A549 (cell line): ENCODE measurements at regions not wholly inside any gene's neighbourhood (a gene's known extent, or its start where the extent isn't known, plus 50 kb on each side); places are given as distances from the start of the nearest gene placed in this dataset.
"Not testable (repeated sequence)": the region's sequence is repeated elsewhere in the genome, so short reads cannot be mapped to it uniquely, and the experiment has no call there.

ENCODE experiments used
- ATAC-seq, 2 experiments: fragments of 200-7000 bp in 1 of 2; fragments of >200 bp in 1 of 2; cut with Nextera tagmentation in 1 of 2; cut with Tn5 transposase in 1 of 2; 3 replicates each; pipeline versions ENCODE4 v1.8.0 to v1.9.1; 2018 to 2020; ENCODE audit warnings: mild to moderate bottlenecking in 1 of 2, moderate library complexity in 1 of 2
- CTCF ChIA-PET: fragments of 300-600 bp; sonication (Branson Sonifier 250); formaldehyde crosslinking; extraction: SDS; loops from one replicate; lab custom pipeline; 2021; ENCODE audit warnings: antibody characterized with exemption, inconsistent platforms; lab: Yijun Ruan, JAX
- POLR2A ChIA-PET: fragments of 350-600 bp; formaldehyde crosslinking; extraction: SDS; loops from one replicate; lab custom pipeline; 2021; ENCODE audit warnings: antibody characterized with exemption, inconsistent platforms; lab: Yijun Ruan, JAX
- DNase-seq, 2 experiments: peaks; one replicate each; pipeline versions ENCODE4 v3.0.0 to v3.0.0-alpha.2; 2011 to 2016; ENCODE audit warnings: low read depth in 1 of 2, low spot score in 1 of 2
- FAIRE-seq: peaks from 2 replicates; lab custom pipeline; 2011; peaks lifted over from hg19 to GRCh38; lab: Jason Lieb, UNC
- H3K27ac ChIP-seq, 2 experiments: fragments of >200 bp; sonication (Bioruptor Twin); formaldehyde crosslinking; 3 replicates each; pipeline ENCODE4 v1.5.1; 2016 to 2017
- H3K4me1 ChIP-seq: fragments of >200 bp; sonication (Bioruptor Twin); formaldehyde crosslinking; 3 replicates; pipeline ENCODE4 v1.6.1; 2016
- H3K4me2 ChIP-seq: fragments of >200 bp; sonication (Bioruptor Twin); formaldehyde crosslinking; 3 replicates; pipeline ENCODE4 v1.6.1; 2016
- H3K4me3 ChIP-seq: fragments of >200 bp; sonication (Bioruptor Twin); formaldehyde crosslinking; 3 replicates; pipeline ENCODE4 v1.5.1; 2016
- H3K9me3 ChIP-seq: fragments of >200 bp; sonication (Bioruptor Twin); formaldehyde crosslinking; 3 replicates; pipeline ENCODE4 v1.6.1; 2016
- CBX8 ChIP-seq: fragments of 200-600 bp; sonication (generic); IDR thresholded peaks from 2 replicates; pipeline ENCODE4 v1.6.1; 2016
- CHD2 ChIP-seq: fragments of 150-350 bp; IDR thresholded peaks from 2 replicates; pipeline ENCODE4 v1.6.1; 2014; ENCODE audit warnings: low read length; ENCODE audit not compliant: partially characterized antibody
- ESRRA ChIP-seq: fragments of 150-350 bp; IDR thresholded peaks from 2 replicates; pipeline ENCODE4 v1.6.1; 2014; ENCODE audit warnings: mild to moderate bottlenecking, low read length, borderline replicate concordance
- FOXS1 ChIP-seq: fragments of 250-450 bp; sonication (Bioruptor Pico); IDR thresholded peaks from 2 replicates; pipeline ENCODE4 v1.5.0; 2020; ENCODE audit warnings: mild to moderate bottlenecking, moderate library complexity
- MAFK ChIP-seq: fragments of 450-650 bp; IDR thresholded peaks from 2 replicates; pipeline ENCODE4 v1.6.1; 2014; ENCODE audit not compliant: partially characterized antibody
- MYC ChIP-seq: IDR thresholded peaks from 2 replicates; pipeline ENCODE4 v1.6.1; 2012; ENCODE audit warnings: mild to moderate bottlenecking, inconsistent platforms, low read length, improper control_type of control experiment, borderline replicate concordance
- NFE2L2 ChIP-seq: fragments of 150-350 bp; conservative IDR thresholded peaks from 2 replicates; pipeline ENCODE4 v1.6.1; 2014; ENCODE audit warnings: low read length
- REST ChIP-seq: fragments of 200-600 bp; sonication (generic); IDR thresholded peaks from 2 replicates; pipeline ENCODE4 v1.6.1; 2016; ENCODE audit warnings: antibody characterized with exemption, mild to moderate bottlenecking, moderate library complexity
- RNF2 ChIP-seq: fragments of 200-600 bp; sonication (generic); IDR thresholded peaks from 2 replicates; pipeline ENCODE4 v1.6.1; 2016; ENCODE audit warnings: low read depth, mild to moderate bottlenecking, antibody characterized with exemption, moderate library complexity, borderline replicate concordance
- ZFP36 ChIP-seq: fragments of 450-650 bp; IDR thresholded peaks from 2 replicates; pipeline ENCODE4 v1.6.1; 2014; ENCODE audit warnings: borderline replicate concordance; ENCODE audit not compliant: partially characterized antibody
- WGBS: methylation state at CpG from one replicate; pipeline ENCODE4 v1.1.6; 2017; ENCODE audit errors: missing lambda C conversion rate; 5-methylcytosine and 5-hydroxymethylcytosine counted together
- TF ChIP-seq, protein P1 (sequence below): IDR thresholded peaks from 2 replicates; pipeline ENCODE4 v1.6.1; 2012; ENCODE audit warnings: low read depth, borderline replicate concordance

DNA sequence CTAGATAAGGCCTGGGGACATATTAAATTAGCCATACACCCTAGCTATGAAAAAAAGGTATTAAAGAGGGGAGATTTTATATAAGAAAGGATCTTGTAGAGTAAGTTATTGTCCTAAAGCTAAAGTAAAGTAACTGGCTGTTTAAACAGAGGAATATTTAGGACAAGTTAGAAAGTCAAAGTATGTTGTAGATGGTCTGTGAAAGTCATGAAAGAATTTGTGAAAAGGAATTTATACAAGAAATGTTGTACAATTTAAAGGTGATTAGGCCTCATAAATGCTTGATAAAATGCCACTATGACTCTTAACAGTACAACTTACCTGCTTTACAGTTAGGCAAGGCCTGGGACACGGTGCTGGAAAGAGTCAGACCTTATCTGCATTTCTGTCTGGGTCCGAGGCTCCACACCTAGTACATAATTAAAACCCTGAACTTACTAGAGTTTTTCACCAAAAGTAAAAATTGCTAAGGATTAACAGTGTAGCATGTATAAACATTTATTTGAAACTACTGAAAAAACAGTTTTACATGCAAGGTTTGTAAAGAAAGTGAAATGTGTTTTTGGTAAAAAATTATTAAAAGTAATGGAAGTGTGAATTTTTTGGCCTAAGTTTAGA is 445.3 kb upstream of the TOM1L1 start:
- FAIRE-seq: no peak
- TF ChIP-seq ZFP36 (peak; percentile 83), ESRRA (no peak)
- TF ChIP-seq, all 56 proteins: peak for 1
- H3K9me3 ChIP-seq: peaks cover 21% of the 10 kb centered on the region; the same call in 1 of the 3 replicates
- no peak for ATAC-seq
- ChIA-PET POLR2A (no interaction called here), CTCF (no interaction called here)
- H3K4me1 ChIP-seq: no peaks in the 10 kb centered on the region
- 3% methylated on average over 2 of the region's 2 CpGs for WGBS
- no peak overlapping the region for H3K4me2 ChIP-seq
- H3K27ac ChIP-seq: no peak overlapping the region
- H3K4me3 ChIP-seq: no peak overlapping the region
- DNase-seq: peak in 1 of 2 experiments; percentile 4

- H3K4me3 ChIP-seq, ATAC-seq, H3K4me2 ChIP-seq, H3K27ac ChIP-seq, H3K9me3 ChIP-seq, H3K4me1 ChIP-seq, FAIRE-seq, DNase-seq, POLR2A ChIA-PET: not testable (repeated sequence)
- CTCF ChIA-PET: interaction anchor here (1.1 kb wide), 1 partner anchor 15 kb away, joined by 3 read pairs; no protein-coding TSS in a partner anchor
- 0% methylated on average over 2 of the region's 3 CpGs for WGBS
Observed at GRCh38 chr17:54465443-54465842, 435.2 kb upstream of the TOM1L1 start.

GRCh38 chr17:54466875-54467274 is 433.8 kb upstream of the TOM1L1 start:
- H3K4me1 ChIP-seq: no peaks in the 10 kb centered on the region
- no peak for FAIRE-seq
- H3K4me3 ChIP-seq: no peak overlapping the region
- ATAC-seq: no peak
- POLR2A ChIA-PET: no interaction called here
- no peak overlapping the region for H3K4me2 ChIP-seq
- CTCF ChIA-PET: interaction anchor here (1.2 kb wide), 1 partner anchor 10 kb away, joined by 3 read pairs; no protein-coding TSS in a partner anchor
- peaks cover 5% of the 10 kb centered on the region; the same call in 1 of the 3 replicates for H3K9me3 ChIP-seq
- no peak overlapping the region for H3K27ac ChIP-seq
- no peak for TF ChIP-seq REST
- peak; percentile 66 for TF ChIP-seq MAFK
- 0% methylated on average over 1 of the region's 1 CpG for WGBS
- no peak for DNase-seq

DNA sequence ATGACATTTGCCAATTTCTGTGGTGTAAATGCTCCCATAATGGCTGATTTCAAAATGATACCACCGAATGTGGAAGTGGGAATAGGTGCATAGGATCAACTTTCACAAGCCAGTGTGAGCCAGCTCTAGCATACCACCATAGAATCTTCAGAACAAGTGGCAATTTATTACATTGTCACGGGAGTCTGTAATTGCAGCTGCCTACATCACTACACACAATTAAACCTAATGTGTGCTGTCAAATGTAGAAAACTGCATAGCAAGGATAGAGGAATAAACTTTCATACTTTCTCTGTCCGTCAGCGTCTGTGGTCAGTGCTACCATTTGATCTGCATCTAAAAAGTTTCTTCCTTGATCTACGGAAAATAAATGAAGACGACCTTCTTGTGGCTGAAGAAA is 417.8 kb upstream of the TOM1L1 start:
- CTCF ChIA-PET: interaction anchor here (1.5 kb wide), 1 partner anchor 9 kb away, joined by 3 read pairs; no protein-coding TSS in a partner anchor
- Histone ChIP-seq H3K4me1 (no peaks in the 10 kb centered on the region), H3K4me2 (no peak overlapping the region), H3K27ac (no peak overlapping the region), H3K4me3 (no peak overlapping the region), H3K9me3 (no peaks in the 10 kb centered on the region)
- FAIRE-seq (no peak), ATAC-seq (no peak), DNase-seq (no peak)
- POLR2A ChIA-PET: no interaction called here
- 10% methylated on average over 6 of the region's 6 CpGs for WGBS
- no peak for TF ChIP-seq MYC
- no peak for TF ChIP-seq RNF2
- TF ChIP-seq CHD2: no peak
- no peak for TF ChIP-seq FOXS1 (CRISPR knock-in tag)
- TF ChIP-seq, protein P1, sequence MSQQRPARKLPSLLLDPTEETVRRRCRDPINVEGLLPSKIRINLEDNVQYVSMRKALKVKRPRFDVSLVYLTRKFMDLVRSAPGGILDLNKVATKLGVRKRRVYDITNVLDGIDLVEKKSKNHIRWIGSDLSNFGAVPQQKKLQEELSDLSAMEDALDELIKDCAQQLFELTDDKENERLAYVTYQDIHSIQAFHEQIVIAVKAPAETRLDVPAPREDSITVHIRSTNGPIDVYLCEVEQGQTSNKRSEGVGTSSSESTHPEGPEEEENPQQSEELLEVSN: no peak
- TF ChIP-seq CBX8: no peak
- no peak for TF ChIP-seq NFE2L2
- TF ChIP-seq ZFP36: no peak
